ENCODE measurements at regions not wholly inside any gene's neighbourhood (a gene's known extent, or its start where the extent isn't known, plus 50 kb on each side); places are given as distances from the start of the nearest gene placed in this dataset.
A peak's percentile ranks its signal among the peaks of the same experiment; 100 is the strongest.

DNA sequence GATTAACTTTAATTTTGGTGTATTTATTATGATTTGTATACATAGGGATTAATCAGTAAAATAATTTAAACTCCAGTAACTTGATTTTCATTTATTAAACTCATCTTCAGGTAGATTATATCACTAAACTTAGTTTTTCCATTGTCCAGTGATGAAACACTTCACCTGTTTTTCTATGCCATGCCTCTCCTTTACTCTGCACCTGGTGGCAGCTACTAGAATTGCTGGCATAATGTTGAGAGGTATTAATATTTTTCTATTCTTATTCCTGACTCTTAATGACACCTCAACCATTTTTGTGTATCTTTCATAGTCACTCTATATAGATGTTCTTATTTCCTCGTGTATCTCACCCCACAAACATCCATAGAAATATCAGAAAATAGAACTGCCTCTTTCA is 940.3 kb upstream of the CRIM1 start:
- Mint-ChIP-seq H3K27ac (no peak overlapping the region), H3K27me3 (ENCODE audit: insufficient read depth, low read depth) (no peaks in the 10 kb centered on the region), H3K4me3 (no peak overlapping the region), H3K4me1 (no peaks in the 10 kb centered on the region), H3K9me3 (no peaks in the 10 kb centered on the region), H3K36me3 (no peaks in the 10 kb centered on the region)
- no peaks in the 10 kb centered on the region for H3K36me3 ChIP-seq
- no peak for DNase-seq (ENCODE audit: low spot score)
- peak overlapping the region; percentile 60 for H2AFZ ChIP-seq (replicated peaks)
- H4K20me1 ChIP-seq (ENCODE audit: low read depth), result no peaks in the 10 kb centered on the region
- H3K4me1 ChIP-seq, result no peaks in the 10 kb centered on the region
- no peaks in the 10 kb centered on the region for H3K79me2 ChIP-seq (ENCODE audit: low read depth)
- H3K4me2 ChIP-seq, result no peak overlapping the region
- H3K9me3 ChIP-seq (ENCODE audit: low read depth), result no peaks in the 10 kb centered on the region
- no peaks in the 10 kb centered on the region for H3K27me3 ChIP-seq
- H3K27ac ChIP-seq, result no peak overlapping the region
- H3K4me3 ChIP-seq, result no peak overlapping the region
- H3K9ac ChIP-seq, result no peak overlapping the region
- TF ChIP-seq, protein P1, sequence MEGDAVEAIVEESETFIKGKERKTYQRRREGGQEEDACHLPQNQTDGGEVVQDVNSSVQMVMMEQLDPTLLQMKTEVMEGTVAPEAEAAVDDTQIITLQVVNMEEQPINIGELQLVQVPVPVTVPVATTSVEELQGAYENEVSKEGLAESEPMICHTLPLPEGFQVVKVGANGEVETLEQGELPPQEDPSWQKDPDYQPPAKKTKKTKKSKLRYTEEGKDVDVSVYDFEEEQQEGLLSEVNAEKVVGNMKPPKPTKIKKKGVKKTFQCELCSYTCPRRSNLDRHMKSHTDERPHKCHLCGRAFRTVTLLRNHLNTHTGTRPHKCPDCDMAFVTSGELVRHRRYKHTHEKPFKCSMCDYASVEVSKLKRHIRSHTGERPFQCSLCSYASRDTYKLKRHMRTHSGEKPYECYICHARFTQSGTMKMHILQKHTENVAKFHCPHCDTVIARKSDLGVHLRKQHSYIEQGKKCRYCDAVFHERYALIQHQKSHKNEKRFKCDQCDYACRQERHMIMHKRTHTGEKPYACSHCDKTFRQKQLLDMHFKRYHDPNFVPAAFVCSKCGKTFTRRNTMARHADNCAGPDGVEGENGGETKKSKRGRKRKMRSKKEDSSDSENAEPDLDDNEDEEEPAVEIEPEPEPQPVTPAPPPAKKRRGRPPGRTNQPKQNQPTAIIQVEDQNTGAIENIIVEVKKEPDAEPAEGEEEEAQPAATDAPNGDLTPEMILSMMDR (IDR thresholded peaks at IDR 0.05), result peak; percentile 46
- TF ChIP-seq EZH2 (IDR thresholded peaks at IDR 0.05) (no peak), EZH2phosphoT487 (IDR thresholded peaks at IDR 0.05) (no peak)
- H3F3A ChIP-seq (ENCODE audit: low read depth), result no peaks in the 10 kb centered on the region

DNA sequence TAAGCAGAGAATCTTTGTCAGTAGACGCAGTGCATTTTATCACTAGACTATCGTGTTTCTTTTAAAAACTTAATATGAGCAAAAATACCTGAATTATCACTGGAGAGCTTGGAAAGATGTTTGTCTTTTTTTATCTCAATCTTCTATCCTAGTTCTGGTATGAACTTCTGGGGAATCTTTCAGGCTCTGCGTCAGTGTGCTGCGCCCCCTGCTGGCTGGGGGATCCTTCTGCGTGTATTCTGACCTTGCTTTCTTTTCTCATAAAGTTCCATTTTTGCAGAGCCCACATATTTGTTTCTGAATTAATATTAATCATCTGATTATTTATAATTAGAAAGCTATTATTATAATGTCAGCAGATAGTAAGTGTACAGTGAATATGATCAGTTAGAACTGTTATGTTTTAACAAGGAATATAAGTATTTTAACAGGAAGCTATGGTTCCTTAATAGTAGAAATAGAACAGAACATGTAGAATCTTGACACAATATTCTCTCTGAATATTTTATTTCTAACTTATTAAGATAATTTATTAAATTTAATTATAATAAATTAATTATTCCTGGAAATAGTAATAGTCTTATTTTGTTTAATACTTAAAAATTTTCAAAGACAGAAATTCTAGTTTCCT is 945.0 kb upstream of the CRIM1 start:
- Histone ChIP-seq H4K20me1 (ENCODE audit: low read depth) (no peaks in the 10 kb centered on the region), H3K36me3 (no peaks in the 10 kb centered on the region), H3K79me2 (ENCODE audit: low read depth) (no peaks in the 10 kb centered on the region), H2AFZ (replicated peaks) (no peak overlapping the region), H3K9ac (no peak overlapping the region), H3K27ac (no peak overlapping the region), H3K4me2 (no peak overlapping the region), H3K27me3 (no peaks in the 10 kb centered on the region), H3K4me1 (peaks cover 5% of the 10 kb centered on the region), H3K9me3 (ENCODE audit: low read depth) (no peaks in the 10 kb centered on the region), H3K4me3 (no peak overlapping the region), H3F3A (ENCODE audit: low read depth) (no peaks in the 10 kb centered on the region)
- Mint-ChIP-seq H3K27ac (no peak overlapping the region), H3K36me3 (no peaks in the 10 kb centered on the region), H3K27me3 (ENCODE audit: insufficient read depth, low read depth) (no peaks in the 10 kb centered on the region), H3K4me3 (no peak overlapping the region), H3K9me3 (no peaks in the 10 kb centered on the region), H3K4me1 (no peaks in the 10 kb centered on the region)
- TF ChIP-seq, protein P1 (IDR thresholded peaks at IDR 0.05), result peak; percentile 99
- TF ChIP-seq EZH2 (IDR thresholded peaks at IDR 0.05) (no peak), EZH2phosphoT487 (IDR thresholded peaks at IDR 0.05) (no peak)
- DNase-seq (ENCODE audit: low spot score), result peak; percentile 75

DNA sequence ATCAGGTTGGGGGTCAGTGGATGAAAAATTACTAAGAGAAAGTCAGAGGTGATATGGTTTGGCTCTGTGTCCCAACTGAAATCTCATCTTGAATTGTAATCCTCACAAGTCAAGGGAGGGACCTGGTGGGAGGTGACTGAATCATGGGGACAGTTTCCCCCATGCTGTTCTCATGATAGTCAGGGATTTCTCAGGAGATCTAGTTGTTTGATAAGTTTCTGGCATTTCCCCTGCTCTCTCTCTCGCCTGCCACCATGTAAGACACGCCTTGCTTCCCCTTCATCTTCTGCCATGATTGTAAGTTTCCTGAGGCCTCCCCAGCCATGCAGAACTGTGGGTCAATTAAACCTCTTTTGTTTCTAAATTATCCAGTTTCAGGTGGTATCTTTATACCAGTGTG is 945.8 kb upstream of the CRIM1 start:
- no peak overlapping the region for H3K4me3 ChIP-seq
- DNase-seq (ENCODE audit: low spot score), result no peak
- no peaks in the 10 kb centered on the region for H3K36me3 ChIP-seq
- no peak for TF ChIP-seq EZH2 (IDR thresholded peaks at IDR 0.05)
- TF ChIP-seq, protein P1 (IDR thresholded peaks at IDR 0.05), result no peak
- no peak for TF ChIP-seq EZH2phosphoT487 (IDR thresholded peaks at IDR 0.05)
- H2AFZ ChIP-seq (replicated peaks), result no peak overlapping the region
- H4K20me1 ChIP-seq (ENCODE audit: low read depth), result no peaks in the 10 kb centered on the region
- no peak overlapping the region for H3K9ac ChIP-seq
- H3K27me3 ChIP-seq, result no peaks in the 10 kb centered on the region
- H3K9me3 ChIP-seq (ENCODE audit: low read depth), result no peaks in the 10 kb centered on the region
- no peaks in the 10 kb centered on the region for H3K79me2 ChIP-seq (ENCODE audit: low read depth)
- no peaks in the 10 kb centered on the region for H3F3A ChIP-seq (ENCODE audit: low read depth)
- Mint-ChIP-seq H3K9me3 (no peaks in the 10 kb centered on the region), H3K27ac (no peak overlapping the region), H3K36me3 (no peaks in the 10 kb centered on the region), H3K4me1 (no peaks in the 10 kb centered on the region), H3K27me3 (ENCODE audit: insufficient read depth, low read depth) (no peaks in the 10 kb centered on the region), H3K4me3 (no peak overlapping the region)
- no peak overlapping the region for H3K27ac ChIP-seq
- peaks cover 5% of the 10 kb centered on the region for H3K4me1 ChIP-seq
- H3K4me2 ChIP-seq, result no peak overlapping the region

All from neural progenitor cell (in vitro differentiated cells).